HG03442 (cell line): ENCODE measurements at regions not wholly inside any gene's neighbourhood (a gene's known extent, or its start where the extent isn't known, plus 50 kb on each side); places are given as distances from the start of the nearest gene placed in this dataset.

Experiments used
- ATAC-seq: cut with Tn5 transposase; IDR thresholded peaks from one replicate; pipeline ENCODE4 v1.9.1; 2021; ENCODE audit warnings: mild to moderate bottlenecking, moderate library complexity; ENCODE audit not compliant: unreplicated experiment

DNA sequence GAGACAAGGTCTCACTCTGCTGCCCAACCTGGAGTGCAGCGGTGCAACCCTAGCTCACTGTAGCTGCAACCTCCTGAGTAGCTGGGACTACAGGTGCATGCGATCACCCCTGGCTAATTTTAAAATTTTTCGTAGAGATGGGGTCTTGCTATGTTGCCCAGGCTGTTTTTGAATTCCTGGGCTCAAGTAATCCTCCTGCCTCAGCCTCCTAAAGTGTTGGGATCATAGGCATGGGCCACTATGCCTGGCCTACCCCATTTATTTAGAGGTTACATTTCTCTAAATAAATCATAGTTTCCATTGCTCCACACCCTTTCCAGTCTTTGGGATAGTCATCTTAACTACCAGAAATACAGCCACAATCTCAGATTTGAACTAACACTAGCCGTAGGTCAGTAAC is 134.7 kb upstream of the CITED2 start:
- ATAC-seq = no peak

DNA sequence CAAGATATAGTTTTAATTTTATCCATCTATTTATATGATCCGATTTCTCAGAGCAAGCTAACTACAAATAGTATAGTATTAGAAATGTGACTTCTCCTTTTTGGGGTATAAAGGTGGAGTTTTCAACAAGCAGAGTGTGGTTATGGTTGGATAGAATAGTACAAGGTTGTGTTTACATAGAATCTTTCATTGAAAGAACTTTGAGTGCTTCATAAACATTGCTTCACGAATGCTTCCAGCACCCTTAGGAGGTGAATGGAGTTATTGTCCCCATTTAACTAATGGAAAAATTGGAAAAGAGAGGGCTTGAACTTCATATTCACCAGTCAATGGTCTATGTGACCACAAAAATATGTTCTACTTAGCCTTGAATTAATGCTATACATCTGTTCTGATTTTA is 134.1 kb upstream of the CITED2 start:
- no peak for ATAC-seq

DNA sequence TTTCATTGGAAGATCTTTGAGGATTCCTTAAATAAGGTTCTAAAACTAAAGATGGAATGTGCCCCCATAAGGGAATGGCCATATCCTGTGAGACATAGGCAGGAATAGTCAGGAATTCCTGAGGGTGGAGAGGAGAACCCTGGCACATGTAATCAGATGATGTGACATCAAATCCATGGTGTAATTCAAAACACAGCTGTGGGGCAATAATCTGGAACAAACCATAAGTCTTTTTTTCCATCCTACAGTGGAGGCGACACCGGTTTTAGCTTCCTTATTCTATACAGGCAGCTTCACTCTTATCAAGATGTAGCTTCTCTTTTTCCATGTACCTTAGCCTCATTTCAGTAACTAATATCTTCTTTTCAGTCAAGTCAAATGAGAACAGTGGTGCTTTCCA is 133.6 kb upstream of the CITED2 start:
- no peak for ATAC-seq

DNA sequence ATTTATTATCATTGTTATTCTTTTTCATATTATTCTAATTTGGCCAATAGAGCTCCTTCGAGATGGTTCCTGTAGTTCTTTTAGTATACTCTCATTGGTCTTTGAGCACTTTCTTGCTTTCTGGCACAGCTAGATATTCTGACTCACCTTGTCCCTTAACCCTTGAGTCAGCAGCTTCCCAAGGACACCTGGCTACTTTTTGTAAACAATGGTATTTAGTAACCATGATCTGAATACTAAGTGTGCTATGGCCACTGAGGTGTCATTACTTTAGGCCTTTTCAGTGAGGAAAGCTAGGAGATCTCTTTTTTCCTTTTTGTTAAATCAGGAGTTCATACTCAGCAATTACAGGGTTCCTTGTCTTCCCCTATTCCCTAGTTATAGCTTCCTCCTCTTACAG is 126.5 kb upstream of the CITED2 start:
- ATAC-seq = no peak

DNA sequence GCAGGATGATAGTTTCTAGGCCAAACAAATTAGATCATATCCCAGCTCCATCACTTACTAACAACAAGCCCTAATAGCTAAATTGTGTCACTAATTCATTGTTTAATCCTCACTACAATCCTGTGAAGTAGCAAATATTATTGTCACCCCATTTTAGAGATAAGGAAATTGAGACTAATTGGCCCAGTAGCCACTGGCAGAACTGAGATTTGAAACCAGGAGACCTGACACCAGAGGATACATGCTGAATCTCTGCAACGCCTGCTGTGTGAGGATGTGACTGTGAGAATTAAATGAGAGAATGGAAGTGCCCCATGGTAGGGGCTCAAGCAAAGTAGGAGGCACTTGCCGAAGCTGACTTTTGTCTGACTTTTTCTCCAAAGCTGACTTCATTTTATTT is 124.3 kb upstream of the CITED2 start:
- ATAC-seq = no peak

DNA sequence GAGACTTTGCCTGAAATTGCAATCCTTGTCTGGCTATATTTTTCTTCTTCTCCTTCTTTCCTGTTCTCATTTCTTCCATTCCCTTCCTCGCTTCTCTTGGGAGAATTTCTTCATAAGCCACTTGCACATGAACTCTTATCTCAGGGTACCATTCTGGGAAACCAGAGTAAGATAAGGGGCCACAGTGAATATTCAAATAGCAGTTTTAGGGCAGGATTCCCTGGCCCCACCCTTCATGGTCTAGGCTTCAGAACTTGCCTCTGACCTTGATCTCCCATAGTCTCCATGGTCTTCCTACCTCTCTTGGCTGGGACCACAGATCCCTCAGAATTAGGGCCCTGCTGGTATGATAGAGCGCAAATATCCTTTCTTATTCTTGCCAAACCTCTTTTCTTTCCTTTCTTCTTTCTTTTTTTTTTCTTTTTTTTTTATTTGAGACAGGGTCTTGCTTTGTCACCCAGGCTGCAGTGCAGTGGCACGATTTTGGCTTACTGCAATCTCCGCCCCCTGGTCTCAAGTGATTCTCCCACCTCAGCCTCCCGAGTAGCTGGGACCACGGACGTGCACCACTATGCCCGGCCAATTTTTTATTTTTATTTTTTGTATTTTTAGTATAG is 123.0 kb upstream of the CITED2 start:
- no peak for ATAC-seq

DNA sequence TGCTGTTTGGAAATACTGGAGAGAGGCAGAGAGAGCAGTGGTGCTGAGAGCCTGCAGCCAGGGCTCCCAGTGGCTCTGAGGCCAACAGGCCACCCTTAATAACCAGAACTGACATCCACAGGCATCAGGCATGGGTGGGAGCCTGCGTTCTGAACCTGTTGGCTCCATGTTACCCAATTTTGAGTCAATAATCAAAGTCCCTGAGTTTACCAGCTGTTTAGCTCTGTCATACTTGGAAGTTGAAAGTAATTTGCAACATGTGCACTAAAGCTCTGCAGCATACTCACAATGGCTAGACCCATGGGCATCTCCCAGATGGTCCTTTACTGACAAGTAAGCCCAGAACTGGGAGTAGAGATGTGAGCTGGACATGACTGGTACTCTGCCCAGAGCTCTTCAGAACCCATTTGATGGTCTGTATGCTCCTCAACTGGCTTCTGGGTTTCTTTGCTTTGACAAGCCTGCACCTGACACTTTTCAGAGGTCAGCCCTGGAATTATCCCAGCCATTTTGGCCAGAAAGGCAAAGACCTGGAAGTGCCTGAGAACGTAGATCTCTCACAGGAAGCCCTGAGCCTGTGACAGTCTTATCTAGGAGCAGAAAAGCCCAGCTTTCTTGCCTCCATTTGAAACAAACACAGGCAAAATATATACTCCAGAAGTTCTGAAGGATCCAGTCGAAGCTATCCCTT is 122.4 kb upstream of the CITED2 start:
- no peak for ATAC-seq

DNA sequence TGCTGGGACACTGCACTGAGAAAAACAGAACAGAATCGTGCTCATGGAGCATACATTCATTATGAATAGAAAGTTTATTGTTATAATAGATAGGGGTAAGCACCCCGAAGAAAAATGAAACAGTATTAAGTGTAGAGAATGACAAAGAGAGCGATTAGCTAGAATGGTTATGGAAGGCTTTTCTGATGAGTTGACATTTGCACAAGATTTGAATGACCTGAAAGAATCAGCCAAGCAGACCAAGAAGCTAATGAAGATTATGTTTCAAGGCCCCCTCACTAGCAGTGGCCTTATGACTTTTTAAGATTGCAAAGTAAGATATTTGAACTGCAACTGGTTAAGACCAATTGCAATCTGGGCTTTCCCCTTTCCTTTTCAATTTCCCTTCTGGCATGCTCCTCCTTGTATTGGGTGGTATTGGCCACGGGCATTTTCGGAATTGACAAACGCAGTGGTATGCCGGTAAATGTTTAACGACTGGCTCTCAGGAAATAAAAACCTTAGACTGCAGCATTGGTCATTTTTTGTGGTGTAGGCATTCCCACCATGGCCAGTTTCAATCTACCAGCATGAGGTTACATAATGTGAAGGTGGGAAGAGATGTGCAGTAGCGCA is 120.0 kb upstream of the CITED2 start:
- ATAC-seq = no peak

DNA sequence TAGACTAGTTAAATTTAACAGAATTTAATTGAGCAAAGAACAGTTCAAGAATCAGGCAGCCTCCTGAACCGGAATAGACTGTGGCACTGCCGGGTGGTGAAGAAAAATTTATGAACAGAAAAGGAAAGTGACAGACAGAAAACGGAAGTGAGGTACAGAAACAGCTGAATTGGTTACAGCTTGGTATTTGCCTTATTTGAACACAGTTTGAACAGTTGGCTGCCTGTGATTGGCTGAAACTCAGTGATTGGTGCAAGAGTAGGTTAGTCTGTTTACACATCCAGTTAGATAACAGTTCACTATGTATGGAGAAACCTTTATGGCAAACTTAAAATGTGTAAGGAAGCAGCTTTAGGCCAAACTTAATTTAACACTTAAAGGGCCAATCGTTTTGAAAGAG is 116.0 kb upstream of the CITED2 start:
- ATAC-seq = peak; percentile 52

DNA sequence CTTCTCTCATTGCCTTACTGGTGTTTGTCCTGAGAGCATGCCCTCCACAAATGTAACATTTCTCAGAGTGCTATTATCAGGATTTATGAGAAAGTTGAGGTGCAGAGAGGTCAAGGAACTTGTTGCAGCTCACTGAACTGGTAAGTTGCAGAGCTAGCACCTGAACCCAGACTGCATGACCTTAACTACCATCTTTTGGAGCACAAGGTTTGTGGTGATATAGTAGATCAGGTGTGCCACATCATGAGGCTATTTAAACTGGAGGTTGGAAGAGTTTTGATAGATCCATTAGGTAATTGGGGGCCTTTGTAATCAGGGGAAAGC is 112.0 kb upstream of the CITED2 start:
- ATAC-seq = no peak

DNA sequence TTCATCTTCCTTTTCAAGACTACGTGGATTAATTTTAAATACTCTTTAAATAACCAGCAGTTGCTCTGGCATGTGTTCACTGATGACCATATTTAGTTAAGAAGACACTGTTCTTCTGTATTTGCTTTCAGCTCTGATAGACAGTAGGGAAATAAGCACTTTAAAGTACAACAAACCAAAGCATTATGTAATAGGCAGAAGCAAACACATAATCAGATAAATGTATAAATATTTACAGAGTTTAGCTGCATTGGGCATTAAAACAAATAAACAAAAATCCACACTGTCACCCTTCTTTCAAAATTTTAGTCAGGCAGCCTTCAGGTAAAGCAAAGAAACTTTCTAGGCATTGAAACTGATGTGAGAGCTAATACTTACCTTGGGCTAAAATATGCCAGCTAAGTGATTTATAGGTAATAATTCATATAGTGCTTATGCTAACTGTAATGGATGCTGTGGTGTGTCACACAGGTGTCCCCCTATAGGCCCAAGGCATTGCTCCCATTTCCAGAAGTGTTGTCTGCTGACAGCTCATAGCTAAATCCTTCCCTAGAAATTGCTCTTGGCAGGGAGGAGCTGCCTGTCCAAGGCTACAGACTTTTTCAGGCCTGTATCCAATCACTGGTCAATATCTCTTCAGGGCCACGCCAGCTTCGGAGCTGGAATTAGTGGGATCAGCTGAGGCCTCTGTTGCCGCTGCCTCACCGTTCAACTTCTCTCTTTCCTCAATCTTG is 111.5 kb upstream of the CITED2 start:
- no peak for ATAC-seq

DNA sequence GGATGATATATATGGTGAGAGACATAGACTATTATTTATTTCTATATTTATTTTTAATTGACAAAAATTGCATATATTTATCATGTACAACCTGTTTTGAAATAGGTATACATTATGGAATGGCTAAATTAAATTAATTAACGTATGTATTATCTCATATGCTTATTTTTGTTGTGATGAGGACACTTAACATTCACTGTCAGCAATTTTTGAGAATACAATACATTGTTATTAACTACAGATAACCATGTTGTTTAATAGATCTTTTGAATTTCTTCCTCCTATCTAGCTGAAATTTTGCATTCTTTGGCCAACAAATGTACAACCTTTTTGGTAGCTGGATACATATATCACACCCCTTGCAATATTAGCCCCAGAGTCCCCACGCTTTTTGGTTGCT is 110.7 kb upstream of the CITED2 start:
- no peak for ATAC-seq

DNA sequence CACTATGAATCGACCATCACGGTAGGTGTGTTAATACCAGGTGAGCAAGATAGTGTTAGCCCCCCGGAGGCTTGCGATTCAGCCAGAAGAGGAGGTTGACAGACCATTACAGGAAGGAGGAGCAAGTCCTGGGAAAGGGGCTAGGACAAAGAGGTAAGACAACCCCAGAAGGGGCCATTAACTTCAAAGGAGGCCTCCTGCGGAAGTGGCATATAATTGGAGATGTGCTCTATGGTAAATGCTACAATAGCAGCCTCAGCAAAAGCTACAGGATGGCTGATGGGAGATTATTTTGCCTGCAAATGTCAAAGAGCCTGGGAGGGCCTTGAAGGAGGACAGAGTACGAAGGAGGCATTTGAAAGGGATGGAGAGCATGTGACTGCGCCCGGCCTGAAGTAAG is 108.6 kb upstream of the CITED2 start:
- ATAC-seq = no peak

DNA sequence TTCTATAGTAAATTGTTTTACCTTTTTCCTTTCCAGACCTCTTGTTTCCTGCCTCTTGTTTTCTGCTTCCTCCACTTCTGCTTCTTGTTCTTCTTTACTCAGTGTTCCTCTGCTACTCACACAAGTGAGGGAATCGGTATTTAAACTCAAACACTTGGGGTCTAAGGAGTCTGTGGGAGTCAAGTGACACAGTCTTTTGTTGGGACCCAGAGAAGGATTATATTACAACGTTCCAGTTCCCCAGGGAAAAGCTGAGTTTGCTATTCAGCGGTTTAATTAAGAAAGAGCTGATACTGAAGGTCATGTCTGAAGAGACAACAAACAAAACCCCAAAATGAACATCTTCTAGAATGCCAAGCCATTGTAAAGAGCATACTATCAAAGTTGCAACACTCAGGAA is 107.8 kb upstream of the CITED2 start:
- no peak for ATAC-seq

DNA sequence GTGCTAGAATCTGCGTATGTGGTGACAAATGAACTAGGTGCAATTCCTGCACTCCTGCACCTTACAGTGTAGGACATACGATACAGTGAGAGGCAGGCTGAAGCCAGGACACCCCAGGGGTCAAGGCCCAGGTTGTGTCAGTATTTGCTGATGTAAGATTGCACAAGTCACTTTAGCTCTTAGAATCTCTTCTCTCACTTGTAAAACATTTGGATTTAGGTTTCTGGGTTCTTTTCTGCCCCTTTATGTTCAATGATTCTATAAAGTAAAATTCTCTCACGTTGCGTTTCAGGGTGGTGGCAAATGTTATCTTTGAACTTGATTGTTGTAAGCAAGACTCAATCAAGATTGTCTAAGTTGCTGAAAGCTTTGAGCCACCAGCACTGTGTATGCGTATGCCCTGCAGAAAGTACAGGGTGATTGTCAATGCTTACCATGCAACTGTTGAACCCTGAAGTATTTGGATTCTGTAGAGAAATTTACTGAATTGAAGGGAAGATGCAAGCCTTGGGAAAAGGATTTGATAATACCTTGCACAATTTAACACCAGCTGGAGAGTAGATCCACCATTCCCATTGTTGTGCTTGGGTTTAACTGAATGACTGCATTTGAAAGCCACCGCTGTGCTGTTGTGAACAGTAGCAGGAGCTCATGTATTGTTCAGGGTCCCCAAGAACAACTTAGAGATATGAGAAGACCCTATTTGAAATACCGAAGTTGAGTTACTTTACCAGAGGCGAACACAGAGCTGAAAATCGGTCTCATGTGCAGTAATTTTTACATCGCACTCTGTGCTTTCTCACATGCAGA is 106.1 kb upstream of the CITED2 start:
- no peak for ATAC-seq

DNA sequence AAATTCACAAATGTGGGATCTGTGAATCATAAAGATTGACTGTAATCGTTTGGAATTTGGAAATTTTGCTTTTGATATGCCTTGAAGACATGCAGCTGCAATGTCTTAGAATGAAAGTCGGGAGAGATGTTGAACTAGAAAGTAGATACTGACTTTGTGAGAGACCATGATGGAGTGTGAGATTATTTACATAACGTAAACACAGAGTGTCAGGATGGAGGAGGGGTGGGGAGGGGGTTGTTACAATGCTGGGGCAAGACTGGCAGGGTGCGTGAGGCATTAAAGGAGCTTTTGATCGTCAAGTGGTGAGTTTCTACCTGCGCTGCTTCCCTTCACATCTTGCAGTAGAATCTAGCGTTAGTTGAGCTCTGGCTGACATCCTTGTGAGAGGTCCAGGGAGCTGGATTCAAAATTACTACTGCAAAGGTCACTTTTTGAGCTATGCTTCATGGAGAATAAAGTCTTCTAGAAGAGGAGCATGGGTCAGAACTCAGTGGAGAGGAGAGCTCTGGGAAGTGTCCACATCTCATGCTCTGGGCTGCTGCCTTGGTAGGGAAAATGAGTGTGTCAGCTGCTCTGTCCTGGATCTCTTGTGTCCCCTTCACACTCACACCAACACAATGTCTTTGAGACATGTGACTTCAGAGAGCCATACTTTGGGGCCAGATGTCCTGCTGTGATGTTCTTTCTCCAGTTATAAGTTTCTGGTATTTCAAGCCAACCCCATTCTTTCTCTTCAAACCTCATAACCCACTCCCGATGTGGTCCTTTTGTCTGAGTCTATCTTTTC is 105.2 kb upstream of the CITED2 start:
- no peak for ATAC-seq

DNA sequence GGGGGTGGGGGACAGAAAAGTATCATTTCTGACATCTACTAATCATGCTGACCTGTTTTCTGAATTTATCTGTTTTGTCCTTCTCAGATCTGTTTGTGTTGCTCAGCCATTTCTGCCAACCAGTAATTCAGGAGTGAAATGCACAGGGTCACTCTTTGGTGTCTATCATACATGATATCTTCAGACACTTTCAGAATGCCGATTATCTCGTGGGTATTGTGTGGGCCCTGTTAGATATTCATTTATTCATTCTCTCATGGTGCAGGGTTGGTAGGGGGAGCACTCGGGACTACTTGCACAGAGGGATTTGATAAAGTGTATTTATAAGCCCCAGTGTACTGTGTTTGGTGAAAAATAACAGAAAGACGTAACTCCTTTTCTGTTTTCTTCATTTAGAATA is 101.2 kb upstream of the CITED2 start:
- no peak for ATAC-seq

DNA sequence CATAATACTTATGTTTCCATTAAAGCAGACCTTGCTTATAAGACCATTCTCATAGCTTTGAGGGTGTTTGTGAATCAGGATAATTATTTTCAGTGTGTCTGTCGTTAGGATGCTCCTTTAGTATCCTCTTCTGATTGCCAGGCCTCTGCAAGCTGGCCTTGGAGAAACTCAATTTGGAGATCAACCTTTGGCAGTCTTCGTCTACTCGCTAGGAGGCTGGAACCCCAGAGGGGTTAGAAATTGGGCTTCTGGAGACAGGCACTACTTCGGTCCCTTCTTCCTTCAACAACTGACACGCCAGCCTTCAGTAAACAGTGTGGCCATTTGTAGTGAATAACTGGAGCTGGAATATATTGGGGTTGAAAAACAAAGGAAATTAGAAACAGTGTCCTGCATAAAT is 100.8 kb upstream of the CITED2 start:
- ATAC-seq = no peak

DNA sequence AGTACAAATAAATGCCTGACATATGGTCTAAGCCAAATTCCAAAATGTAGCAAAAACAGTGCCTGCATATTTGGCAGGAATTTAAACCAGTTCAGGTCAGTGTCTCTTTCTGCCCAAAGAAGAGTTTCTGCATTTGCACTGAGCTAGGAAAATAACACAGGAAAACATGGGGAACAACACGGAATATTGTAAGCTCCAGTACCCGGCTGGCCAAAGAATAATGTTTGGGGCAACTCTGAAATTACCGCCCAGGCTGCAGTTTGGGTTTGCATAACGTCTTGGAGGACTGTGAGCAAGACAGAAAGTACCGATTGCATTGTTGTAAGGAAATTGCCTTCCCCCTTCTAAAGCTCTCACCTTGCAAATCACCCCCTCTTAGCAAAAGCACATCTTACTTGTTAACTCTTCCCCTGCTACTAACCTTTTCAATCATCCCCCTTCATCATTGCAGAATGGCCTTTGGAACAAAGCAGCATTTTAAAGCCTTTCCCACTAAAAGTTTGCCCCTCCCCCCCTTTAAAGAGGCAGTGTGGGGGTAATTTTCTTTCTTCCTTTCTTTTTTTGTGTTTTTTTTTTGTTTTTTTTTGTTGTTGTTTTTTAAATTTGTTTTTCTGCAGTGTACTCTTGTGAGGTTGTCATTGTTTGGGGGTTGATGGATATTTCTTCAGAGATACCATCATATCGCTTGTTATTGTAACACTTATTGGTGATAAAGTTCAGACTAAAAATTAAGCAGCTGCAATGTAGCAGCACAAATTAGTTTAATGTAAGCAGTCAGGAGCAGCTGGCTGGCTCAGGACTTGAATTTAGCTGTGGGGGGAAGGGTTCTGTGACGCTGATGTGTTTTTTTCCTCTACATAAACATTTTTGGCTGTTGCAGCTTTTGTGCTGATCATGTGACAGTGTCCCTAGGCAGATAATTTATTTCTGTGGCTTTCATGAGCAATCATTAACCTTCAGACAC is 100.0 kb upstream of the CITED2 start:
- ATAC-seq = peak; percentile 77
